IPS-NIHi11 (cell line): ENCODE measurements at regions not wholly inside any gene's neighbourhood (a gene's known extent, or its start where the extent isn't known, plus 50 kb on each side); places are given as distances from the start of the nearest gene placed in this dataset.
A peak's percentile ranks its signal among the peaks of the same experiment; 100 is the strongest.
"Not testable (repeated sequence)": the region's sequence is repeated elsewhere in the genome, so short reads cannot be mapped to it uniquely, and the experiment has no call there.

Experiments
- DNase-seq: peaks from one replicate; pipeline ENCODE4 v3.0.0; 2012; ENCODE audit warnings: mixed read lengths, low spot score

- DNase-seq, result no peak
Observed at GRCh38 chr2:21782866-21783265, 659.1 kb downstream of the TDRD15 start.

DNA sequence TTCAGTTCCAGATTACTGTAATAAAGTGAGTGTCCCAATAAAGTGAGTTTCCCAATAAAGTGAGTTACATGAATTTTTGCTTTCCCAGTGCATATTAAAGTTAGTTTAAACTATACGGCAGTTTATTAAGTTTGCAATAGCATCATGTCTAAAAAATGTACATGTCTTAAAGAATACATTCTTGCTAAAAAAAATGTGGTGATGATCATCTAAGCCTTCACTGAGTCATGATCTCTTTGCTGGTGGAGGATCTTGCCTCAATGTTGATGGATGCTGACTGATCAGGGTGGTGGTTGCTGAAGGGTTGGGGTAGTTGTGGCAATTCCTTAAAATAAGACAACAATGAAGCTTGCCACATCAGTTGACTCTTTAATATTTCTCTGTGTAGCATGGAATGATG is 664.2 kb downstream of the TDRD15 start:
- DNase-seq, result no peak

DNA sequence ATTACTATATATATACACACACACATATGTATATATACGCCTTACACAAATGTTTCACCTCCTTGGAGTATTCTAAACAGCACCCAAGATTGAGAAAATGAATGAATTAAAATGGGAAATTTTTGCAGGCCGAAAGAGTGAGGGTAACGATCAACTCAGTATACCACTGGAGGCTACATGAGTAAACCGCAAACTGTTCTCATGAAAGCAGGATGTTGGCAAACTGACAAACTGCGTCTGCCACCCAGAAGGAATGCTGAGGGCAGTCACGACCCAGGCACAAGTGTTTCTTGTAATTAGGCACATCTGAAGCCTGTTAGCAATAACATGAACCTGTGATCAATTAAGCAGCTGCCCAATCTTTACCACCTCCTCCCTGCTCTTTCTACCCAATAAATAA is 666.5 kb downstream of the TDRD15 start:
- not testable (repeated sequence) for DNase-seq

- DNase-seq, result no peak
Observed at GRCh38 chr2:21792571-21792970, 668.8 kb downstream of the TDRD15 start.

- DNase-seq, result no peak
Observed at GRCh38 chr2:21793461-21793860, 669.7 kb downstream of the TDRD15 start.

GRCh38 chr2:21794611-21795010 is 670.8 kb downstream of the TDRD15 start:
- no peak for DNase-seq

DNA sequence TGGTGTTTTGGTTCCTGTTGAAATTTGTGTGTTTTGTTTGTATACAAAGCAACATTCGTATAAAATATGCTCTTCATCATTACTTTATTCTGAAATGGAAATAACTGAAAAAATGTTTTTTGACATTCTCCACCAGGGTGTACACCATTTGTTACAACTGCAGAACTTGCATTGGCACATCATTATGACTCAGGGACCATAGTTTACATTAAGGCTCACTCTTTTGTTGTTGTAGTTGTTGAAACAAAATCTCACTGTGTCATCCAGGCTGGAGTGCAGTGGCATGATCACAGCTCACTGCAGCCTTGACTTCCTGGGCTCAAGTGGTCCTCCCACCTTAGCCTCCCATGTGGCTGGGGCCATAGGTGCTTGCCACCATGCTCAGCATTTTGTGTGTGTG is 676.6 kb downstream of the TDRD15 start:
- no peak for DNase-seq

DNA sequence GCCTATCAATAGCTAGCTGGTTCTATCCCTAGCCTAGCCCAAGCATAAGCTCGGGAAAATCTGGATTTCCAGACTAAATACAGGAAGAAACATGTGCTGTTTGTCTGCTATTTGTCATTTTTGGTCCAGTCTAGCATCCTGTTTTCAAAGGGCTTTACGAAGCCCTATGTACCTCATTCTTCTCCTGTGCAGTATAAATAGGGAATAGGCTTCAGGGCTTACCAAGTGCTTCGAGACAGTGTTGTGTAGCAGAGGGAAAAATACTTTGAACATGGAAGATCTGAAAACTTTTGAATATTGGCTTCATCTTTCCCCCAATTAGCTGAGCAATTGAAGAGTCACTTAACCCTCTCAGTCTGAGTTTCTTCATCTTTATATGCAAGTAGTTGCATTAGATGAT is 679.8 kb downstream of the TDRD15 start:
- DNase-seq, result no peak

DNA sequence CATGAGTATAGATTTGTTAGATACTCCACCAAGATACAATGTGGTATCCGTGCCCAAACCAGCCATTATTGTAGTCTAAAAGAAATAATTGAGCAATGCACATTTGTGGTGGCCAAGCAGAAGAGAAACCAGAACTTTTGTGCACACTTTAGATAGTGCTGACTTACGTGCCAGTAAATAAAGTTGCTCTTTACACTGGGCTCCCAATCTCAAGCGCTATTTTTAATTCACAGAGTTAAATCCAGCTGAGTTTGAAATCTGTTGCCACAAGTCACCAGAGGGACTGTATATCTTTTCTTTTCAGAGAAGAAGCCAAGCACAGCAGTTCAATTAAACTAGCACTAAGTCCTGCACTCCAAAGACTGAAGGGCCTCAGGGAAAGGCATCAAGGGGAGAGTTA is 680.4 kb downstream of the TDRD15 start:
- DNase-seq, result no peak

DNA sequence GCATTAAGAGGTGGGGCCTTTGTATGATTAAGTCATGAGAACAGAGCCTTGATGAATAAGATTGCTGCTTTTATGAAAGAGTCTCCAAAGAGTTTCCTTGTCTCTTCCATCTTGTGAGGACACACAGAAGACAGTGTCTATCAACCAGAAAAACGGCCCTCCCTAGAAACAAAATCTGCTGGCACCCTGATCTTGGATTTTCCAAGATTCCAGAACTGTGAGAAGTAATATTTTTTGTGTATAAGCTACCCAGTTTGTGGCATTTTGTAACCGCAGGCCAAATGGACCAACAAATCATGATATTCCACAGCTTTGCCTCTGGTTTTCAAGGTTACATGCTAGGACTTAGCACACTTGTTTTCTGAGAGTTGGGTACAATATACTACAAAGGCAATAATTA is 687.8 kb downstream of the TDRD15 start:
- DNase-seq, result no peak

DNA sequence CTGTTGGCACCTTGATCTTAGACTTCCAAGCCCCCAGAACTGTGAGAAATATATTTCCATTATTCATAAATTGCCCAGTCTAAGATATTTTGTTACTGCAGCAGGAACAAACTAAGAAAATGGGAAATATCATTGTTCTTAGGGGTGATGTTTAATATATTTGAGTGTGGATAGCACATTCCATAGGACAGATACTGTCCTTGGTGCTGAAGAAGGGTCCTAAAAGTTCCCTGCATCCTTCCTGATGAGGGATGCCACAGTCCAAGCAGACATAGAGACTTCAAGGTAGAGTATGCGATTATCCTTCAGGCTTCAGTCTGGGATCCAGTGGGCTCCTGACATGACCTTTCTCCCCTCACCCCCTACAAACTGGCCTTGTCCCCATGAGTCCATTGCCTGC is 689.0 kb downstream of the TDRD15 start:
- peak; percentile 26 for DNase-seq

GRCh38 chr2:21814588-21815149 is 690.9 kb downstream of the TDRD15 start:
- no peak for DNase-seq

DNA sequence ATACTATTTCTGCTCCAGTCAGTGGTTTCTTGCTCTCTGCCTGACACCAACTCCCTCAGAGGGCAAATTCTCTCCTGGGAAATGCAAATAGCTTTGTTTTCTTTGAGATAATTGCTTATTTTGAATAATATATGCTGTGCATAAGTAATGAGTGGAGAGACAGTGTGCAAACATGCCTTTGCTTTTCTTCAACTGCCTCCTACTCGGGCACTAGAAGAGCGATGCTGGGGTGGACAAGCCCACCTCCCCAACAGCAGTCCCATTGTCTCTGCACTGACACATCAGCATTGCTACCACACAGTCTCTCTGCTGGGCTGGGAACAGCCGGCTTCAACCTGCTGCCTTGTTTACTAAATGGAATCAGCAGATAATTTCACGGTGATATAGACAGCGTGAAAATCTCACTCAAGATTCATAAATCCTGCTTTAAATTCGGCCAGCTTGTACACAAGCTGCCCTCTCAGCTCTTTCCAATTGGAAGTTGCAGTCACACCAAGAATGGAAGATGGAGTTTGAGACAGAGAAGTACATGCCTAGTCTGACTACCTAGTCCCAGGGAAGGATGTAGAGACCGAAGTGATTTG is 694.5 kb downstream of the TDRD15 start:
- no peak for DNase-seq

- no peak for DNase-seq
Observed at GRCh38 chr2:21819454-21819853, 695.7 kb downstream of the TDRD15 start.

GRCh38 chr2:21820271-21820670 is 696.5 kb downstream of the TDRD15 start:
- no peak for DNase-seq

DNA sequence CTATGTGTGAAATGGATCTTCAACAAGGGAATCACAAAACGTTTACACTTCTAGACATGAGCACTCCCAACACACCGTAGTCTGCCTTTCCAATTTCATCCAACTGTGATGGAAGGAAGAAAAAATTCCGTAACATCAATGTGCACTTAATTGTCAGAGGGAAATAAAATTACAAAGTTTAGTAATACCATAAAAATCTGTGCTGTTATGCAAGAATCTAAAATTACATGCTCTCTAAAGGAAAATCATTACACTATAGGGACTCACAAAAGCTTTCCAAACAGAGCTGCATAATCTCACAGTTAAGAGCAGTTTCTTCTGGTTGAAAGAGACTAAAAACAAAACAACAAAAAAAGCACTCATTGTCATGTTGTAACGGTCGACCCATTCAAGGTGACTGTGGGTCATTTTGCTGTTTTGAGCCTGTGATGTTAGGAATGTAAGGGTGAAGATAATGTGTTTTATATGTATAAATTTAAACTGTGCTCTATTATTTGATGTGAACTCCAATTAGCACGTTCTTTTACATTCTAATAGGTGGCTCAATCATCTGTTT is 698.0 kb downstream of the TDRD15 start:
- DNase-seq, result no peak

- DNase-seq, result no peak
Observed at GRCh38 chr2:21822505-21822904, 698.7 kb downstream of the TDRD15 start.

- DNase-seq, result no peak
Observed at GRCh38 chr2:21833767-21834166, 710.0 kb downstream of the TDRD15 start.

- DNase-seq, result no peak
Observed at GRCh38 chr2:21836261-21836660, 712.5 kb downstream of the TDRD15 start.

GRCh38 chr2:21836719-21837118 is 713.0 kb downstream of the TDRD15 start:
- DNase-seq, result no peak

DNA sequence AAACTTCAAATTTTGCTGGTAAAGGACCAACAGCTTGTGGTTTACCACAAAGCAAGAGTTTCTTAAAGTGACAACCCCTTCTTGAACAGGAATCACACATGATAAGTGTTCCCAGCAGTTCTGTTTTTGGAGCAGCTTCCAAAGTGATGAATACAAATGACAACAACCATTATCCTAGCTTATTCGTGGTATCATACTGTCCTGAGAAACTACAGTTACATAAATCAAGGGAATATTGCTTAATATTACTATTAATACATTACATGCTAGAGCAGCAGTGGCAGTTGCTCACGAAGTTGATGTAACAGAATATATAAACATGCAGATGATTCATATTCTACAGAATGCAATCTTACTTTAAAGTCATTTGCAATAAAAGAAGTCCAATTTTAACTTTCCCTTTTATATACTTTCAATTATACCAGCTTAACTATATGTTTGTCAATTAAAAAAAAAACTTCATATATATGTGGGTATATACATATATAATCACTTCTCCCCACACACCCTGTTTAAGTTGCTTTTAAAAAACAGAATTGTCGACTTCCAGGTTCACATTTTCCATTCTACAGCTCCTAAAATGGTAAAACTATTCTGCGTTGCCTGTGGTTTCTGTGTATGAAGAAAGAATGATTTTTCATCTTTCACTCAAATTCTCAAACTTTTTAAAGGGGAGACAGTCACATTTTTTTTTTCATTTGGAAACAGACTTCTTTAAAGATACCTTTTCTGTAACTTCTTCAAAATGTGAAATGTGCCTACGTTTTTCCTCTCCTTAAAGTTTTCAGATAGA is 713.6 kb downstream of the TDRD15 start:
- no peak for DNase-seq

GRCh38 chr2:21841341-21841740 is 717.6 kb downstream of the TDRD15 start:
- DNase-seq, result no peak

GRCh38 chr2:21850367-21850766 is 726.6 kb downstream of the TDRD15 start:
- not testable (repeated sequence) for DNase-seq
